Left lobe of liver (tissue), 2 donors: ENCODE measurements at regions not wholly inside any gene's neighbourhood (a gene's known extent, or its start where the extent isn't known, plus 50 kb on each side); places are given as distances from the start of the nearest gene placed in this dataset.
"Not testable (repeated sequence)": the region's sequence is repeated elsewhere in the genome, so short reads cannot be mapped to it uniquely, and the experiment has no call there.

Experiments used
- ATAC-seq: fragments of 200-7000 bp; cut with Tn5 transposase; one replicate; pipeline ENCODE4 v1.9.1; 2020; ENCODE audit warnings: mild to moderate bottlenecking, moderate library complexity
- DNase-seq: peaks from one replicate; pipeline ENCODE4 v3.0.0-alpha.2; 2020; ENCODE audit warnings: low spot score
- donor health status: DM: no; HTN: no; CAD: no; lungs with moderate emphysema.
- donor health status: DM: no; HTN: yes; CAD: no.

- not testable (repeated sequence) for DNase-seq, ATAC-seq
These were observed 103.0 kb upstream of the FAM25C start for GRCh38 chr10:48102410-48103146.

- DNase-seq, ATAC-seq: not testable (repeated sequence)
These were observed 99.3 kb upstream of the FAM25C start for GRCh38 chr10:48098854-48099253.

- not testable (repeated sequence) for DNase-seq, ATAC-seq
These were observed 91.1 kb upstream of the FAM25C start for GRCh38 chr10:48090706-48091105.

GRCh38 chr10:48088087-48088486, 88.5 kb upstream of the FAM25C start:
- DNase-seq, ATAC-seq: not testable (repeated sequence)

- not testable (repeated sequence) for ATAC-seq, DNase-seq
These were observed 84.9 kb upstream of the FAM25C start for GRCh38 chr10:48084446-48084845.

GRCh38 chr10:48071228-48071627, 71.6 kb upstream of the FAM25C start:
- not testable (repeated sequence) for DNase-seq, ATAC-seq

GRCh38 chr10:48063944-48064625, 64.5 kb upstream of the FAM25C start:
- ATAC-seq: peak; percentile 100
- DNase-seq: not testable (repeated sequence)

- ATAC-seq, DNase-seq: not testable (repeated sequence)
These were observed 55.8 kb upstream of the FAM25C start for GRCh38 chr10:48055395-48055794.
